GM19397 (cell line): ENCODE measurements at regions not wholly inside any gene's neighbourhood (a gene's known extent, or its start where the extent isn't known, plus 50 kb on each side); places are given as distances from the start of the nearest gene placed in this dataset.
"Not testable (repeated sequence)": the region's sequence is repeated elsewhere in the genome, so short reads cannot be mapped to it uniquely, and the experiment has no call there.

Experiments used
- ATAC-seq: cut with Tn5 transposase; IDR thresholded peaks from one replicate; pipeline ENCODE4 v1.9.1; 2021; ENCODE audit warnings: mild to moderate bottlenecking, moderate library complexity; ENCODE audit not compliant: unreplicated experiment

GRCh38 chr2:59177748-59178147 lies 936.6 kb upstream of the FANCL start:
- no peak for ATAC-seq

- no peak for ATAC-seq
These were observed 935.6 kb upstream of the FANCL start for GRCh38 chr2:59176737-59177136.

- no peak for ATAC-seq
These were observed 933.6 kb upstream of the FANCL start for GRCh38 chr2:59174536-59175243.

GRCh38 chr2:59173325-59173724 lies 932.2 kb upstream of the FANCL start:
- ATAC-seq: no peak

GRCh38 chr2:59171019-59171418 lies 929.9 kb upstream of the FANCL start:
- ATAC-seq: no peak

- no peak for ATAC-seq
These were observed 927.6 kb upstream of the FANCL start for GRCh38 chr2:59168766-59169165.

GRCh38 chr2:59167514-59167913 lies 926.4 kb upstream of the FANCL start:
- ATAC-seq: no peak

GRCh38 chr2:59157908-59158307 lies 916.8 kb upstream of the FANCL start:
- ATAC-seq: not testable (repeated sequence)

GRCh38 chr2:59151805-59152204 lies 910.7 kb upstream of the FANCL start:
- ATAC-seq: no peak

GRCh38 chr2:59150217-59150849 lies 909.2 kb upstream of the FANCL start:
- no peak for ATAC-seq

GRCh38 chr2:59149271-59149670 lies 908.1 kb upstream of the FANCL start:
- no peak for ATAC-seq

GRCh38 chr2:59112258-59112657 lies 871.1 kb upstream of the FANCL start:
- ATAC-seq: no peak

GRCh38 chr2:59096973-59097372 lies 855.8 kb upstream of the FANCL start:
- ATAC-seq: no peak

- ATAC-seq: no peak
These were observed 852.4 kb upstream of the FANCL start for GRCh38 chr2:59093571-59093970.

GRCh38 chr2:59084326-59084725 lies 843.2 kb upstream of the FANCL start:
- ATAC-seq: no peak

- ATAC-seq: no peak
These were observed 842.1 kb upstream of the FANCL start for GRCh38 chr2:59083075-59083828.

GRCh38 chr2:59082657-59083056 lies 841.5 kb upstream of the FANCL start:
- no peak for ATAC-seq

- ATAC-seq: no peak
These were observed 839.5 kb upstream of the FANCL start for GRCh38 chr2:59080451-59081181.

GRCh38 chr2:59077981-59078531 lies 836.9 kb upstream of the FANCL start:
- ATAC-seq: no peak

GRCh38 chr2:59077026-59077725 lies 836.1 kb upstream of the FANCL start:
- ATAC-seq: no peak
